HT1080 (cell line): ENCODE measurements at regions not wholly inside any gene's neighbourhood (a gene's known extent, or its start where the extent isn't known, plus 50 kb on each side); places are given as distances from the start of the nearest gene placed in this dataset.
A peak's percentile ranks its signal among the peaks of the same experiment; 100 is the strongest.

Source experiments
- DNase-seq: peaks from one replicate; pipeline ENCODE4 v3.0.0-alpha.2; 2015; ENCODE audit warnings: low read depth

GRCh38 chr6:164838068-164838615 is 471.3 kb downstream of the C6orf118 start:
- no peak for DNase-seq

- DNase-seq, result no peak
Observed at GRCh38 chr6:164836486-164836885, 472.9 kb downstream of the C6orf118 start.

DNA sequence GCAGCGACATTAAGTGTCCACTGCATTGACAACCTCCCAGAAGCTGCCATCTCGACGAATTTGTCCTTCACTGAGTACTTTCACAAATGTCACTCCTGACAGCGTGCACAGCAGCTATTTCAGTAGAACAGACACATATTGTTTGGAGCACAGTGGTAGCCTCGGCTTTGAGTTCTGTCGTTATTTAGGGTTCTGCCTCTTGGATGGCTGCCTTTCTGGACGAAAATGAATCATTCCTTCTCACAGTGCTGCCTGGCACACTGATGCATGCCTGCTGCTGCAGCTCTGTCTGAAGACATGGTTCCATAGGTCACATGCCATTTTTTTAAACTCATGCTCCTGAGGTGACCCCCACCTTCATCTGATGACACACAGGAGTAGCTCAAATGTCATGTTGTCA is 477.0 kb downstream of the C6orf118 start:
- DNase-seq, result peak; percentile 10

- DNase-seq, result peak; percentile 37
Observed at GRCh38 chr6:164827537-164827936, 481.9 kb downstream of the C6orf118 start.

- DNase-seq, result peak; percentile 86
Observed at GRCh38 chr6:164826831-164827468, 482.5 kb downstream of the C6orf118 start.

GRCh38 chr6:164825386-164825785 is 484.0 kb downstream of the C6orf118 start:
- peak; percentile 85 for DNase-seq

GRCh38 chr6:164817662-164818061 is 491.7 kb downstream of the C6orf118 start:
- no peak for DNase-seq

- DNase-seq, result no peak
Observed at GRCh38 chr6:164812706-164813105, 496.7 kb downstream of the C6orf118 start.

GRCh38 chr6:164807125-164807524 is 502.3 kb downstream of the C6orf118 start:
- no peak for DNase-seq

GRCh38 chr6:164795056-164795815 is 514.2 kb downstream of the C6orf118 start:
- no peak for DNase-seq

DNA sequence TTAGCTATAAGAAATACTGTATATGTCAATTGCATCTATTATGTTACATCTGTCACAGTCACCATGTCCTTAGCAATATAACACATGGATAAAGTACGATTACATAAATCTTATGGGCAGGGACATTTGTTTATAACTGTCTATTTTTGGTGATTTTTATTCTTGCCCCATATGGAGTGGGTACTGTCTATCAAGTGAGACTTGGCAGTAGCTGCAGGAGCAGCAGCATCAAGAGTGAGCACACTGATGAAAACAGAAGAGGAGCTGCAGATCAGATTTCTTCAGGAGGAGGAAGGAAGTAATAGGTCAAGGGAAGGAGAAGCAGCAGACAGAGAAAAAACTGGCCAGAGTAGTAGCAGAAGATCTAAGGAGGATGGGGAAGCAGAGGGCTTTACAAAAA is 516.7 kb downstream of the C6orf118 start:
- no peak for DNase-seq

DNA sequence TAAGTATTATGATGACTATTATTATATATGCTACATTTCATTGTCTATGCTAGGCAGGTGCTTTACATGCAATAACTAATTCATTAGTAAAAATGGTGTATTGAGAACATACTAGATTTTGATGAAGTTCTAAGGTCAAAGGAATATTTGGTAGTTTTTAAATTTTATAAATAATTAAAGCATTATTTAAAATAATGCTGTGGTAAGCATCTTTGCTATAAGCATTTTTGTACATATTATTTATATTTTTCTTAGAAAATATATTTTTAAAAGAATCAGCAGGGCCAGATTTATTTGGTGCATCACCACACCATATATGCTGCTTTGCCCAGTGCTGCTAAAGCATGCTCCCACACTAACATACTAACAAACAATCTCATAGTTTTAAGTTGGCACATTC is 517.9 kb downstream of the C6orf118 start:
- no peak for DNase-seq

DNA sequence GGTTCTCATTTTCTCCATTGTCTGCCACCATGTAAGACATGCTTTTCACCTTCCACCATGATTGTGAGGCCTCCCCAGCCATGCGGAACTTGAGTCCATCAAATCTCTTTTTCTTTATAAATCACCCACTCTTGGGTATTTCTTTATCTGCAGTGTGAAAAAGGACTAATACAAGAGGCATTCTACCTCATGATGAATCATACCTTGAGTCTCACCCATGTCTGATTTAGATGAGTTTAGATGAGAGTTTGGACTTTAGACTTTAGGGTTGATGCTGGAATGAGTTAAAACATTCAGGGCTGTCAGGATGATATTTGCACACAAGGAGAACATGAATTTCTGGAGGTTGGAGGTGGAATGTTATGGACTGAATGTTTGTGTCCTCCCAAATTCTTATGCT is 545.6 kb downstream of the C6orf118 start:
- peak; percentile 7 for DNase-seq

GRCh38 chr6:164757451-164757850 is 552.0 kb downstream of the C6orf118 start:
- no peak for DNase-seq

DNA sequence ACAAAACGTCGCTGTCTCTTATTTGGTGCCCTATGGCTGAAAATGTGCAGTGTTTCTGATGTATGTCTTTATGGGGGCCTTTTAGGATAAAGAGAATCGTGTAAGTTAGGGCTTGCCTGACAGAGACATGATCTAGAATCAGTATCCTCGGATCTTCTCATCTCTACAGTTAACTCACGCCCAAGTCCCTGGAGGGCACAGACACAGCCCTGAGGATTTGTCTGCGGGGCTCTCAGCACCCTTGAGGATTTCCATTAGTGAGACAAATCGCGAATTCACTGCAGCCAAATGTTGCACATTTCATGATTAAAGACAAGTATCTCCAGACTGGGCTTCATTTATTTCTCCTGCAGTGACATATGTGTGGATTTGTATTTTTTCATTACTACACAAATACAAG is 552.7 kb downstream of the C6orf118 start:
- DNase-seq, result no peak

GRCh38 chr6:164756142-164756541 is 553.3 kb downstream of the C6orf118 start:
- DNase-seq, result no peak

GRCh38 chr6:164753517-164753916 is 555.9 kb downstream of the C6orf118 start:
- peak; percentile 92 for DNase-seq

GRCh38 chr6:164751395-164751794 is 558.0 kb downstream of the C6orf118 start:
- no peak for DNase-seq

DNA sequence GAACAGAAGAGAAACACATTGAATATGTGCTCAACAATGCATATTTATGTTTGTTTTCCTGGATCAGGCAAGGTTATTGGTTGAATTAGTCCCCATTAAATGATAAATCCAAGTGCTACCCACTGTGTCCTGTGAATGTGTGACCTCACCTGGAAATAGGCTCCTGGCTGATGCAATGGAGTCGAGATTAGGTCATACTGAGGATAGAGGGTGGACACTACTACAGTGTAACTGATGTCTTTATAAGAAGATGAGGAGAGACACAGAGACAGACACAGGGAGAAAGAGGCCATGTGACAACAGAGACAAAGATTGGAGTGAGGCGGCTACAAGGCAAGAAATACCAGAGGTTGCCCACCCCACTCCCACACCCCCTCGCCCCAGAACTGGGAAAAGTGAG is 559.3 kb downstream of the C6orf118 start:
- no peak for DNase-seq

DNA sequence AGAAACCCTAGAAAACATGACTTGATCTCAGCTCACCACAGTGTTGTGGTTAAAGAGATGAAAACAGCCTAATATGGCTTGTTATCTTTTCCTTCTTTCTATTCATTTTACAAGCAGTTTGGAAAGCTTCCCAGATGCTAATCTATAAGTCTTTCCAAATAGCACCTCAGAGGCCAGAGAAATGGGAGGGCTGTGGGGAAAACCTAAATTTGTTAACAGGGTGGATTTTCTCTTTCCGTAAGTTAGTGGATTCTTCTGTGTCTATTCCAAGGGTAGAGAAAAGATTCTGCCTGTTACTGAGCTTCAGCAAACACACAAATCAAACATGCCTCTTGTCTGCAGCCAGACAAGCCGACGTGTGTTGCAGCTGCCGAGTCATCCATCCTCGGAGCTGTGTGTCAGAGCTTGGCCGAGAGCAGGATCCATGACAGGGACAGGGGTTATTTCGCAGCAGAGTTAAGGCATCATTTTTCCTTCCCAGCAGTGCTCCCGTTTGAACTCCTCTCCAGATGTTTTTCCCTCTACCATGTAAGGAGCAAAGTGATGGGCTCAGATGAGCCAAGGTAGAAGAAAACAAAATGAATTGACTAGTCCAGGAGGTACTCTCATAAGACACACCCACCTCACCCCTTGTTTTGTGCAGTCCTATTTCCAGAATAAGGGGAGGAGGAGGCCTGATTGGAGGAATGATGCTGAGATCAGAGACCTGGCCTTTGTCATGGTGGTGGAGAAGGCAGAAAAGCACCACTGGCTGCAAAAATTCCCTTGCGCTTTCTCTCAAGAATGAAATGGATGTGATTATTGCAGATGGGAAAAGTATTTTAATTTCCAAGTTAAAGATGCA is 560.0 kb downstream of the C6orf118 start:
- DNase-seq, result peak; percentile 81

DNA sequence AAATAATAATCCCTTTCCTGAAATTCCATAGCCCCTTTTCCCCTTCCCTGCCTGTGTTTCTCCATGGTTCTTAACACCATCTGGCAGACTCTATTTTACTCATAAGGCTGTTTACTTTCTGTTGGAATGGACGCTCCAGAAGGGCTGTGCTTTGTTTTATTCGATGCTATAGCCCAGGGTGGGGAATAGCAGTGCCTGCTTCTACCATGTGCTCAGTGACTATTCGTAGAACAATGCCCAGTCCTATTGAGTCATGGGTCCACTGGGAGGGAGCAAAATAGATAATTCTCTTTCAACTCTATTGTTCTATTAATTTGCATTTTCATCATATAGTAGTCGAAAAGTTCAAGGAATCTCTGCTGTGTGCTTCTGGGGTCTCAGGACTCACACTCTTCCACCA is 565.1 kb downstream of the C6orf118 start:
- DNase-seq, result peak; percentile 17

DNA sequence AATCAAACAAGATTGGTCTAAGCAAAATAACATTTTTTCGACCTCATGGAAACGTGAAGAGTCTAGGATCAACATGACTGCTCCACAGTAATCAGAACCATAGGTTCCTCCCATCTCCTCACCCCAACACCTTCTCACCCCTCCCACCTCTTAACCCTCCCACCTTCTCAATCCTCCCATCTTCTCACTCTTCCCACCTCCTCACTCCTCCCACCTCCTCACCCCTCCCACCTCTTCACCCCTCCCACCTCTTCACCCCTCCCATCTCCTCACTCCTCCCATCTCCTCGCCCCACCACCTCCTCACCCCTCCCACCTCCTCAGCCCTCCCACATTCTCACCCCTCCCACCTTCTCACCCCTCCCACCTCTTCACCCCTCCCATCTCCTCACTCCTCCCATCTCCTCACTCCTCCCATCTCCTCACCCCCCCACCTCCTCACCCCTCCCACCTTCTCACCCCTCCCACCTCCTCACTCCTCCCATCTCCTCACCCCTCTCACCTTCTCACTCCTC is 567.4 kb downstream of the C6orf118 start:
- DNase-seq, result no peak
